Endodermal cell (in vitro differentiated cells): ENCODE measurements at regions not wholly inside any gene's neighbourhood (a gene's known extent, or its start where the extent isn't known, plus 50 kb on each side); places are given as distances from the start of the nearest gene placed in this dataset.

Experiments
- DNase-seq: peaks from one replicate; pipeline ENCODE4 v3.0.0-alpha.2; 2017
- H3K27ac ChIP-seq: 2 replicates; pipeline ENCODE4 v1.5.1; 2013; ENCODE audit warnings: mild to moderate bottlenecking, low read depth, low read length, moderate library complexity
- H3K27me3 ChIP-seq: 2 replicates; pipeline ENCODE4 v1.6.1; 2013; ENCODE audit warnings: mild to moderate bottlenecking, low read length, moderate library complexity; ENCODE audit not compliant: insufficient read depth, control insufficient read depth, poor library complexity, severe bottlenecking
- H3K36me3 ChIP-seq: 2 replicates; pipeline ENCODE4 v1.7.0; 2013; ENCODE audit warnings: mild to moderate bottlenecking, low read length, moderate library complexity; ENCODE audit not compliant: control insufficient read depth, insufficient read depth
- H3K4me1 ChIP-seq: one replicate; pipeline ENCODE4 v1.7.0; 2013; ENCODE audit warnings: low read length; ENCODE audit not compliant: control insufficient read depth, insufficient read depth
- H3K4me3 ChIP-seq: 2 replicates; pipeline ENCODE4 v1.5.1; 2013; ENCODE audit warnings: mild to moderate bottlenecking, low read length, moderate library complexity
- H3K9ac ChIP-seq: 2 replicates; pipeline ENCODE4 v1.6.1; 2013; ENCODE audit warnings: mild to moderate bottlenecking, low read length, moderate library complexity; ENCODE audit not compliant: poor library complexity, severe bottlenecking; ENCODE audit errors: extremely low read depth
- H3K9me3 ChIP-seq: 2 replicates; pipeline ENCODE4 v1.6.1; 2013; ENCODE audit warnings: mild to moderate bottlenecking, low read length, moderate library complexity; ENCODE audit not compliant: control insufficient read depth
- H3K27ac Mint-ChIP-seq: 2 replicates; pipeline ENCODE4 v1.8.0; 2020; ENCODE audit warnings: mixed read lengths
- H3K27me3 Mint-ChIP-seq: 2 replicates; pipeline ENCODE4 v1.8.0; 2021; ENCODE audit warnings: mild to moderate bottlenecking, mixed read lengths; ENCODE audit not compliant: insufficient read depth
- H3K36me3 Mint-ChIP-seq: 2 replicates; pipeline ENCODE4 v1.8.0; 2020; ENCODE audit warnings: low read depth, mixed read lengths
- H3K4me1 Mint-ChIP-seq: 2 replicates; pipeline ENCODE4 v1.8.0; 2020; ENCODE audit warnings: mixed read lengths
- H3K4me3 Mint-ChIP-seq: 2 replicates; pipeline ENCODE4 v1.8.0; 2020; ENCODE audit warnings: mild to moderate bottlenecking, moderate library complexity, mixed read lengths
- H3K9me3 Mint-ChIP-seq: 2 replicates; pipeline ENCODE4 v1.8.0; 2020; ENCODE audit warnings: mild to moderate bottlenecking, mixed read lengths
- WGBS, 2 experiments: methylation state at CpG; one replicate each; pipeline versions ENCODE4 v1.1.5 to v1.1.7; 2013; ENCODE audit warnings: missing lambda C conversion rate in 2 of 2, mixed read lengths in 1 of 2; ENCODE audit not compliant: insufficient coverage in 1 of 2, insufficient read length in 1 of 2; 5-methylcytosine and 5-hydroxymethylcytosine counted together
- TF ChIP-seq, protein P1 (sequence below): fragments of 200-600 bp; sonication (generic); conservative IDR thresholded peaks from 2 replicates; pipeline ENCODE4 v1.5.0; 2021; ENCODE audit warnings: antibody characterized with exemption, mild to moderate bottlenecking

DNA sequence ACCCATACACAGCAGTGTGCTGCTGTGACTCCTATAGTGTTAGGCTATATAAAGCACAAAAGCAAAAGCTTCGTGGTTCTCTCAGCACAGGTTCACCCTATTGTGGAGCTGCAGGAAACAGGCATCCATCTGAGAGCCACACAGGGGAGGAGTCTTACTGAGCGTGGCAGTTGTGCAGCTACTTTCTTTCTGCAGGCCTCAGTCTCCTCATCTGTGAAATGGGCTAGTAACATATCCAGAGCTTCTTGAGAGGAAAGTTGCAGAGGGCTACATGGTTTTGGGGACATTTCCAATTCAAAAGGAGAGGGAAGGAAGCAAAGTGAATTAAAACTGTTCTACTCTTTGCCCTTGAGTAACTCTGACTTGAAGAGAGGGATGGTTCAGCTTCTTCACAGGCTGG is 142.0 kb downstream of the FOXD2 start:
- H3K9ac ChIP-seq: no peak overlapping the region
- peak; percentile 3 for DNase-seq
- H3K4me1 Mint-ChIP-seq: peaks cover 12% of the 10 kb centered on the region
- H3K9me3 Mint-ChIP-seq: no peaks in the 10 kb centered on the region
- H3K4me3 ChIP-seq: no peak overlapping the region
- no peaks in the 10 kb centered on the region for H3K4me1 ChIP-seq
- 70 to 88% methylated on average over 2 of the region's 2 CpGs for WGBS, 2 experiments
- H3K27me3 ChIP-seq: peaks cover 1% of the 10 kb centered on the region
- peaks cover 2% of the 10 kb centered on the region for H3K27me3 Mint-ChIP-seq
- H3K4me3 Mint-ChIP-seq: no peak overlapping the region
- no peaks in the 10 kb centered on the region for H3K36me3 Mint-ChIP-seq
- no peak overlapping the region for H3K27ac ChIP-seq
- H3K9me3 ChIP-seq: no peaks in the 10 kb centered on the region
- TF ChIP-seq, protein P1, sequence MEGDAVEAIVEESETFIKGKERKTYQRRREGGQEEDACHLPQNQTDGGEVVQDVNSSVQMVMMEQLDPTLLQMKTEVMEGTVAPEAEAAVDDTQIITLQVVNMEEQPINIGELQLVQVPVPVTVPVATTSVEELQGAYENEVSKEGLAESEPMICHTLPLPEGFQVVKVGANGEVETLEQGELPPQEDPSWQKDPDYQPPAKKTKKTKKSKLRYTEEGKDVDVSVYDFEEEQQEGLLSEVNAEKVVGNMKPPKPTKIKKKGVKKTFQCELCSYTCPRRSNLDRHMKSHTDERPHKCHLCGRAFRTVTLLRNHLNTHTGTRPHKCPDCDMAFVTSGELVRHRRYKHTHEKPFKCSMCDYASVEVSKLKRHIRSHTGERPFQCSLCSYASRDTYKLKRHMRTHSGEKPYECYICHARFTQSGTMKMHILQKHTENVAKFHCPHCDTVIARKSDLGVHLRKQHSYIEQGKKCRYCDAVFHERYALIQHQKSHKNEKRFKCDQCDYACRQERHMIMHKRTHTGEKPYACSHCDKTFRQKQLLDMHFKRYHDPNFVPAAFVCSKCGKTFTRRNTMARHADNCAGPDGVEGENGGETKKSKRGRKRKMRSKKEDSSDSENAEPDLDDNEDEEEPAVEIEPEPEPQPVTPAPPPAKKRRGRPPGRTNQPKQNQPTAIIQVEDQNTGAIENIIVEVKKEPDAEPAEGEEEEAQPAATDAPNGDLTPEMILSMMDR: no peak
- H3K36me3 ChIP-seq: no peaks in the 10 kb centered on the region
- H3K27ac Mint-ChIP-seq: no peak overlapping the region

DNA sequence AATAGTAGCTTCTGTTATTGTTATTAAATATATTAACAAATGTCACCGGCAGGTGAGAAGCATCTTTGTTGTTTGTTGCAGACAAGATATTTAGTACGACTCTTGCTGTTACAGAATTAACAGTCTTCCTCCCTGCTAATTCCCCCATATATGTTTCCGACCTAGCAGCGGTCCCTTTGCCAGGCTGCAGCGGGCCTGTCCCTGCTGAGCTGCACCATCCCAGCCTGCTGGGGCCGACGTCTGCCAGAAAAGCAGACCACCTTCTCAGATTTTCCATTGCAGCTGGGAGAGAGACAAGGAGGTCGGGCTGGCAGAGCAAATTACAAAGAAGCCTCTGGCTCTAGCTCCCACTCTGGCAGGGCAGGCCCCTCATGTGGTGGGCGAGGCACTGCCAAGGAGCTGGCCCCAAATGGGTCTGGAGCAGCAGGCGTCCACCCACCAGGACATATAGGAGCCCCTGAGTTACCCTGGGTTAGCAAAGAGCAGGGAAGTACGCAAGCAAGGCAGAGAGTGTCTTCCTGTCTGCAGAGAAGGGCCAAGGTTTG is 142.7 kb downstream of the FOXD2 start:
- no peaks in the 10 kb centered on the region for H3K9me3 Mint-ChIP-seq
- no peak overlapping the region for H3K4me3 Mint-ChIP-seq
- TF ChIP-seq, protein P1: no peak
- no peak overlapping the region for H3K9ac ChIP-seq
- H3K36me3 Mint-ChIP-seq: no peaks in the 10 kb centered on the region
- no peak overlapping the region for H3K27ac ChIP-seq
- peaks cover 12% of the 10 kb centered on the region for H3K4me1 Mint-ChIP-seq
- 87 to 89% methylated on average over 11 of the region's 11 CpGs for WGBS, 2 experiments
- no peaks in the 10 kb centered on the region for H3K4me1 ChIP-seq
- H3K27me3 ChIP-seq: peaks cover 8% of the 10 kb centered on the region
- H3K36me3 ChIP-seq: no peaks in the 10 kb centered on the region
- peak; percentile 49 for DNase-seq
- H3K4me3 ChIP-seq: no peak overlapping the region
- H3K9me3 ChIP-seq: no peaks in the 10 kb centered on the region
- peaks cover 6% of the 10 kb centered on the region for H3K27me3 Mint-ChIP-seq
- no peak overlapping the region for H3K27ac Mint-ChIP-seq

GRCh38 chr1:47582891-47583608 is 145.2 kb downstream of the FOXD2 start:
- H3K9ac ChIP-seq: no peak overlapping the region
- peaks cover 17% of the 10 kb centered on the region for H3K27me3 Mint-ChIP-seq
- no peaks in the 10 kb centered on the region for H3K9me3 ChIP-seq
- H3K27ac Mint-ChIP-seq: no peak overlapping the region
- H3K4me1 ChIP-seq: no peaks in the 10 kb centered on the region
- H3K9me3 Mint-ChIP-seq: no peaks in the 10 kb centered on the region
- peaks cover 7% of the 10 kb centered on the region for H3K4me1 Mint-ChIP-seq
- no peak overlapping the region for H3K4me3 ChIP-seq
- H3K36me3 ChIP-seq: no peaks in the 10 kb centered on the region
- H3K27ac ChIP-seq: no peak overlapping the region
- H3K27me3 ChIP-seq: peaks cover 15% of the 10 kb centered on the region
- TF ChIP-seq, protein P1: no peak
- H3K4me3 Mint-ChIP-seq: no peak overlapping the region
- WGBS, 2 experiments: 69 to 73% methylated on average over 5 to 8 of the region's 8 CpGs
- DNase-seq: peak; percentile 42
- no peaks in the 10 kb centered on the region for H3K36me3 Mint-ChIP-seq
